GM12878 (cell line): ENCODE measurements at regions not wholly inside any gene's neighbourhood (a gene's known extent, or its start where the extent isn't known, plus 50 kb on each side); places are given as distances from the start of the nearest gene placed in this dataset.
A peak's percentile ranks its signal among the peaks of the same experiment; 100 is the strongest.

Experiments used
- ATAC-seq: fragments of 200-7000 bp; cut with Tn5 transposase; 3 replicates; pipeline ENCODE4 v1.9.1; 2020; ENCODE audit warnings: mild to moderate bottlenecking, moderate library complexity
- BruUV-seq: library from RNA; stranded (reverse); fragments of 400-500 nt; replicated peaks from 2 replicates; lab custom pipeline; 2021; lab: Mats Ljungman, UMichigan
- CTCF ChIA-PET: fragments of 300-600 bp; sonication (Branson Sonifier 250); formaldehyde crosslinking; extraction: SDS; loops from one replicate; lab custom pipeline; 2021; ENCODE audit warnings: inconsistent platforms; lab: Yijun Ruan, JAX
- POLR2A ChIA-PET: fragments of 350-600 bp; formaldehyde crosslinking; extraction: SDS; loops from one replicate; lab custom pipeline; 2021; ENCODE audit warnings: inconsistent platforms; lab: Charles Lee
- RAD21 ChIA-PET: fragments of 300-600 bp; sonication (Branson Sonifier 250); formaldehyde crosslinking; loops from one replicate; lab custom pipeline; 2023; ENCODE audit warnings: antibody characterized with exemption; ENCODE audit not compliant: unreplicated experiment; lab: Charles Lee
- SMC1A ChIA-PET: fragments of 300-600 bp; sonication (Branson Sonifier 250); formaldehyde crosslinking; loops from one replicate; lab custom pipeline; 2023; ENCODE audit not compliant: unreplicated experiment, uncharacterized antibody; lab: Charles Lee
- DNase-seq: peaks from one replicate; pipeline ENCODE4 v3.0.0-alpha.2; 2011; ENCODE audit warnings: low read depth, low spot score
- FAIRE-seq: peaks from 3 replicates; lab custom pipeline; 2011; peaks lifted over from hg19 to GRCh38; lab: Jason Lieb, UNC
- H2AFZ ChIP-seq: 2 replicates; pipeline ENCODE4 v1.6.0; 2011; ENCODE audit warnings: low read depth, low read length, control low read depth; ENCODE audit not compliant: control insufficient read depth
- H3K27ac ChIP-seq: 2 replicates; pipeline ENCODE4 v1.5.1; 2011; ENCODE audit warnings: control low read depth; ENCODE audit not compliant: control insufficient read depth, insufficient read depth
- H3K27me3 ChIP-seq, 2 experiments: replicated peaks in 1 of 2; 2 replicates each; pipeline versions ENCODE4 v1.6.0 to v1.6.1; 2011; ENCODE audit warnings: low read length in 1 of 2; ENCODE audit not compliant: control insufficient read depth in 2 of 2, insufficient read depth in 2 of 2
- H3K36me3 ChIP-seq, 2 experiments: 2 replicates each; pipeline ENCODE4 v1.5.1; 2011; ENCODE audit warnings: low read length in 1 of 2; ENCODE audit not compliant: control insufficient read depth in 2 of 2, insufficient read depth in 2 of 2
- H3K4me1 ChIP-seq: 2 replicates; pipeline ENCODE4 v1.6.1; 2011; ENCODE audit warnings: mild to moderate bottlenecking, low read length, moderate library complexity, mixed read lengths; ENCODE audit not compliant: control insufficient read depth, insufficient read depth
- H3K4me2 ChIP-seq: 2 replicates; pipeline ENCODE4 v1.6.0; 2011; ENCODE audit warnings: control low read depth; ENCODE audit not compliant: control insufficient read depth, insufficient read depth
- H3K4me3 ChIP-seq: fragments of 200-600 bp; sonication (generic); 2 replicates; pipeline ENCODE4 v1.5.1; 2016
- H3K79me2 ChIP-seq: 2 replicates; pipeline ENCODE4 v1.6.0; 2011; ENCODE audit warnings: low read length; ENCODE audit not compliant: control insufficient read depth, insufficient read depth
- H3K9ac ChIP-seq: 2 replicates; pipeline ENCODE4 v1.8.0; 2011; ENCODE audit warnings: low read length, control low read depth, mixed read lengths; ENCODE audit not compliant: control insufficient read depth, insufficient read depth
- H3K9me3 ChIP-seq: replicated peaks from 3 replicates; pipeline ENCODE4 v1.5.1; 2011; ENCODE audit warnings: mild to moderate bottlenecking, low read length; ENCODE audit not compliant: control insufficient read depth, insufficient read depth
- H4K20me1 ChIP-seq: 2 replicates; pipeline ENCODE4 v1.6.0; 2011; ENCODE audit not compliant: control insufficient read depth, insufficient read depth
- BHLHE40 ChIP-seq, 2 experiments: fragments of 450-650 bp in 1 of 2; IDR thresholded peaks; 2 replicates each; pipeline ENCODE4 v1.6.1; 2011 to 2017; ENCODE audit warnings: low read depth in 2 of 2, borderline replicate concordance in 1 of 2, improper control_type of control experiment in 1 of 2, low read length in 1 of 2, mild to moderate bottlenecking in 1 of 2
- DPF2 ChIP-seq: fragments of 450-650 bp; IDR thresholded peaks from 2 replicates; pipeline ENCODE4 v1.6.1; 2017; ENCODE audit warnings: mild to moderate bottlenecking
- EGR1 ChIP-seq, 2 experiments: IDR thresholded peaks; 1 replicate in 1 of 2; 2 replicates in 1 of 2; pipeline ENCODE4 v1.6.1; 2011 to 2012; ENCODE audit warnings: low read depth in 2 of 2, low read length in 2 of 2, borderline replicate concordance in 1 of 2, mild to moderate bottlenecking in 1 of 2, moderate library complexity in 1 of 2
- EP300 ChIP-seq, 2 experiments: fragments of 150-350 bp in 1 of 2; IDR thresholded peaks; 2 replicates each; pipeline ENCODE4 v1.6.1; 2011 to 2012; ENCODE audit warnings: low read depth in 2 of 2, low read length in 2 of 2, borderline replicate concordance in 1 of 2, improper control_type of control experiment in 1 of 2, inconsistent platforms in 1 of 2; ENCODE audit not compliant: control insufficient read depth in 1 of 2
- IKZF1 ChIP-seq: fragments of 450-650 bp; conservative IDR thresholded peaks from 2 replicates; pipeline ENCODE4 v1.6.1; 2017; ENCODE audit warnings: antibody characterized with exemption, mild to moderate bottlenecking
- IKZF2 ChIP-seq, 2 experiments: fragments of 450-650 bp; IDR thresholded peaks; 2 replicates each; pipeline ENCODE4 v1.6.1; 2017; ENCODE audit warnings: mild to moderate bottlenecking in 2 of 2, moderate library complexity in 2 of 2
- MEF2B ChIP-seq: fragments of 450-650 bp; IDR thresholded peaks from 2 replicates; pipeline ENCODE4 v1.6.1; 2018; ENCODE audit warnings: mild to moderate bottlenecking, moderate library complexity; ENCODE audit not compliant: partially characterized antibody, poor library complexity, severe bottlenecking
- MTA2 ChIP-seq: fragments of 450-650 bp; IDR thresholded peaks from 2 replicates; pipeline ENCODE4 v1.6.1; 2016; ENCODE audit warnings: low read depth, mild to moderate bottlenecking, moderate library complexity
- NR2C1 ChIP-seq: fragments of 450-650 bp; IDR thresholded peaks from 2 replicates; pipeline ENCODE4 v1.6.1; 2017; ENCODE audit warnings: antibody characterized with exemption, mild to moderate bottlenecking, moderate library complexity
- RAD21 ChIP-seq: IDR thresholded peaks from 2 replicates; pipeline ENCODE4 v1.6.1; 2011; ENCODE audit warnings: mild to moderate bottlenecking, low read depth, low read length, moderate library complexity; ENCODE audit not compliant: insufficient read depth
- RAD51 ChIP-seq: fragments of 450-650 bp; IDR thresholded peaks from 2 replicates; pipeline ENCODE4 v1.6.1; 2016; ENCODE audit warnings: moderate library complexity, mild to moderate bottlenecking, inconsistent platforms
- TCF12 ChIP-seq: IDR thresholded peaks from 2 replicates; pipeline ENCODE4 v1.6.1; 2011; ENCODE audit warnings: low read depth, mild to moderate bottlenecking, low read length
- WGBS: methylation state at CpG from one replicate; pipeline ENCODE4 v1.1.6; 2016; ENCODE audit warnings: low lambda C conversion rate; ENCODE audit not compliant: insufficient replicate concordance, insufficient coverage; ENCODE audit errors: missing lambda C conversion rate; 5-methylcytosine and 5-hydroxymethylcytosine counted together
- in situ Hi-C: fragments of 300-500 bp; cut with MboI; formaldehyde crosslinking; loops from 9 replicates; pipeline ENCODE4 v1.14.3; 2018; ENCODE audit warnings: mixed read lengths
- intact Hi-C: fragments of 100-400 bp; cut with micrococcal nuclease; formaldehyde crosslinking; loops from one replicate; pipeline ENCODE4 v1.14.2; 2022; ENCODE audit not compliant: unreplicated experiment
- TF ChIP-seq, protein P1 (sequence below): fragments of 450-650 bp; IDR thresholded peaks from 2 replicates; pipeline ENCODE4 v1.6.1; 2017; ENCODE audit warnings: low read depth, mild to moderate bottlenecking, moderate library complexity
- TF ChIP-seq, protein P2 (sequence below): fragments of 450-650 bp; IDR thresholded peaks from 2 replicates; pipeline ENCODE4 v1.6.1; 2017; ENCODE audit warnings: antibody characterized with exemption, mild to moderate bottlenecking, moderate library complexity

DNA sequence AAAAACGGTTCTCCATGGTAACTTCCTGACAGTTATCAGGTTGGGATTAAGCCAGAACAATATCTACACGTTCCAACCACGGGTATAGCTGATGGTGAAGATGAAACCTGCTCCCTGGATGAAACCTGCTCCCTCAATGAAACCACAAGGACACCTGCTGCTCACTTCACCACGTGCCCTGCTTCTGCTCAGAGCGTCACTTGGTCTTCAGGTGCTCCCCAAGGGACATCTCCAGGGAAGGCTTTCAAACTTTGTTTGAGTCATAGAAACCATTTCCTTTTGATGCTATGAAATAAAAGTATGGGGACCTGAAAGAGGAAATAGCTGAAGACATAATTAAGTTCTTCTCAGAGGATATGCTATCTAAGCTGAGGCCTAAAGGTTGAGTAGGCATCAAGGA lies 242.4 kb downstream of the MED10 start:
- no peak overlapping the region for H3K9ac ChIP-seq
- ATAC-seq (peak; percentile 71), FAIRE-seq (no peak)
- intact Hi-C loops (no loop called here), in situ Hi-C loops (no loop called here)
- H3K27ac ChIP-seq = no peak overlapping the region
- H3K27me3 ChIP-seq = no peaks in the 10 kb centered on the region
- H3K36me3 ChIP-seq = no peaks in the 10 kb centered on the region
- no peaks in the 10 kb centered on the region; the same call in 2 of the 3 replicates for H3K9me3 ChIP-seq
- no peak overlapping the region for H3K4me3 ChIP-seq
- H4K20me1 ChIP-seq = no peaks in the 10 kb centered on the region
- RAD21 ChIA-PET = no interaction called here
- H3K4me1 ChIP-seq = no peaks in the 10 kb centered on the region
- TF ChIP-seq, protein P1, sequence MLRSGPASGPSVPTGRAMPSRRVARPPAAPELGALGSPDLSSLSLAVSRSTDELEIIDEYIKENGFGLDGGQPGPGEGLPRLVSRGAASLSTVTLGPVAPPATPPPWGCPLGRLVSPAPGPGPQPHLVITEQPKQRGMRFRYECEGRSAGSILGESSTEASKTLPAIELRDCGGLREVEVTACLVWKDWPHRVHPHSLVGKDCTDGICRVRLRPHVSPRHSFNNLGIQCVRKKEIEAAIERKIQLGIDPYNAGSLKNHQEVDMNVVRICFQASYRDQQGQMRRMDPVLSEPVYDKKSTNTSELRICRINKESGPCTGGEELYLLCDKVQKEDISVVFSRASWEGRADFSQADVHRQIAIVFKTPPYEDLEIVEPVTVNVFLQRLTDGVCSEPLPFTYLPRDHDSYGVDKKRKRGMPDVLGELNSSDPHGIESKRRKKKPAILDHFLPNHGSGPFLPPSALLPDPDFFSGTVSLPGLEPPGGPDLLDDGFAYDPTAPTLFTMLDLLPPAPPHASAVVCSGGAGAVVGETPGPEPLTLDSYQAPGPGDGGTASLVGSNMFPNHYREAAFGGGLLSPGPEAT = 0 out of 2 replicates have a peak, but pooled peaks have one; percentile 16
- TF ChIP-seq BHLHE40 (IDR thresholded peaks at IDR 0.05; ENCODE audit: borderline replicate concordance in 1 of 2, low read depth in 2 of 2, low read length in 1 of 2) = peak; percentile 73 to 88
- TF ChIP-seq MTA2 = peak; percentile 56; the same call in 1 of the 2 replicates
- TF ChIP-seq IKZF2 (IDR thresholded peaks at IDR 0.05) = peak; percentile 45 to 54; a peak in 2 of 4 replicates
- 0 out of 4 replicates have a peak, but pooled peaks of 1 of the 2 experiments have one; percentile 10 for TF ChIP-seq EP300 (IDR thresholded peaks at IDR 0.05; ENCODE audit: borderline replicate concordance in 1 of 2, control insufficient read depth in 1 of 2, low read depth in 2 of 2, low read length in 2 of 2)
- TF ChIP-seq, protein P2, sequence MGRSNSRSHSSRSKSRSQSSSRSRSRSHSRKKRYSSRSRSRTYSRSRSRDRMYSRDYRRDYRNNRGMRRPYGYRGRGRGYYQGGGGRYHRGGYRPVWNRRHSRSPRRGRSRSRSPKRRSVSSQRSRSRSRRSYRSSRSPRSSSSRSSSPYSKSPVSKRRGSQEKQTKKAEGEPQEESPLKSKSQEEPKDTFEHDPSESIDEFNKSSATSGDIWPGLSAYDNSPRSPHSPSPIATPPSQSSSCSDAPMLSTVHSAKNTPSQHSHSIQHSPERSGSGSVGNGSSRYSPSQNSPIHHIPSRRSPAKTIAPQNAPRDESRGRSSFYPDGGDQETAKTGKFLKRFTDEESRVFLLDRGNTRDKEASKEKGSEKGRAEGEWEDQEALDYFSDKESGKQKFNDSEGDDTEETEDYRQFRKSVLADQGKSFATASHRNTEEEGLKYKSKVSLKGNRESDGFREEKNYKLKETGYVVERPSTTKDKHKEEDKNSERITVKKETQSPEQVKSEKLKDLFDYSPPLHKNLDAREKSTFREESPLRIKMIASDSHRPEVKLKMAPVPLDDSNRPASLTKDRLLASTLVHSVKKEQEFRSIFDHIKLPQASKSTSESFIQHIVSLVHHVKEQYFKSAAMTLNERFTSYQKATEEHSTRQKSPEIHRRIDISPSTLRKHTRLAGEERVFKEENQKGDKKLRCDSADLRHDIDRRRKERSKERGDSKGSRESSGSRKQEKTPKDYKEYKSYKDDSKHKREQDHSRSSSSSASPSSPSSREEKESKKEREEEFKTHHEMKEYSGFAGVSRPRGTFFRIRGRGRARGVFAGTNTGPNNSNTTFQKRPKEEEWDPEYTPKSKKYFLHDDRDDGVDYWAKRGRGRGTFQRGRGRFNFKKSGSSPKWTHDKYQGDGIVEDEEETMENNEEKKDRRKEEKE = no peak
- peak; percentile 69; the same call in 1 of the 2 replicates for TF ChIP-seq TCF12
- peak; percentile 71 for TF ChIP-seq IKZF1
- no peak for TF ChIP-seq RAD21
- TF ChIP-seq MEF2B = peak; percentile 82
- TF ChIP-seq DPF2 = 0 out of 2 replicates have a peak, but pooled peaks have one; percentile 31
- TF ChIP-seq RAD51 = peak; percentile 40; the same call in 1 of the 2 replicates
- no peak for TF ChIP-seq NR2C1
- TF ChIP-seq EGR1 (IDR thresholded peaks at IDR 0.05; ENCODE audit: borderline replicate concordance in 1 of 2, low read depth in 2 of 2, low read length in 2 of 2) = no peak
- TF ChIP-seq, all 136 proteins: peak for 10
- ChIA-PET SMC1A (interaction anchor here (0.6 to 1.0 kb wide), 5 partner anchors 47 to 321 kb away, joined by 3 read pairs; no protein-coding TSS in a partner anchor), CTCF (interaction anchor here (0.7 to 1.3 kb wide), 2 partner anchors 9 to 20 kb away, joined by 3 to 6 read pairs; no protein-coding TSS in a partner anchor), POLR2A (interaction anchor here (0.5 kb wide), 1 partner anchor 20 kb away, joined by 6 read pairs; no protein-coding TSS in a partner anchor)
- no TSS peak for BruUV-seq
- Histone ChIP-seq H2AFZ (no peak overlapping the region), H3K4me2 (no peak overlapping the region), H3K79me2 (no peaks in the 10 kb centered on the region)
- peak; percentile 12 for DNase-seq
- WGBS = 5% methylated on average over 5 of the region's 5 CpGs
